Stomach (tissue), 8 donors: ENCODE measurements at regions not wholly inside any gene's neighbourhood (a gene's known extent, or its start where the extent isn't known, plus 50 kb on each side); places are given as distances from the start of the nearest gene placed in this dataset.

Source experiments
- DNase-seq, 2 donors: peaks; one replicate each; pipeline versions ENCODE4 v3.0.0 to v3.0.0-alpha.2; 2013 to 2019
- H3K27ac ChIP-seq, 5 donors: fragments of 200-600 bp in 4 of 5; sonication (generic) in 4 of 5; one replicate each; pipeline ENCODE4 v1.5.1; 2013 to 2019; ENCODE audit warnings: mild to moderate bottlenecking in 1 of 5, moderate library complexity in 1 of 5
- H3K27me3 ChIP-seq, 3 donors: fragments of 200-600 bp; sonication (generic); one replicate each; pipeline ENCODE4 v1.5.1; 2017 to 2019; ENCODE audit warnings: mixed run types in 1 of 3
- H3K36me3 ChIP-seq, 4 donors: fragments of 200-600 bp; sonication (generic); 1 replicate in 3 of 4; 2 replicates in 1 of 4; pipeline ENCODE4 v1.5.1; 2016 to 2019
- H3K4me1 ChIP-seq, 4 donors: fragments of 200-600 bp; sonication (generic); one replicate each; pipeline ENCODE4 v1.5.1; 2016 to 2019
- H3K4me3 ChIP-seq, 4 donors: fragments of 200-600 bp; sonication (generic) in 3 of 4; one replicate each; pipeline ENCODE4 v1.5.1; 2016 to 2019; ENCODE audit warnings: mild to moderate bottlenecking in 1 of 4
- H3K9me3 ChIP-seq, 4 donors: fragments of 200-600 bp; sonication (generic); one replicate each; pipeline ENCODE4 v1.5.1; 2016 to 2019
- EP300 ChIP-seq: sonication (generic); formaldehyde crosslinking; IDR thresholded peaks from one replicate; pipeline ENCODE4 v1.6.1; 2017; ENCODE audit warnings: antibody characterized with exemption
- POLR2A ChIP-seq, 4 donors: fragments of 450-650 bp; IDR thresholded peaks; one replicate each; pipeline ENCODE4 v1.6.1; 2016; ENCODE audit warnings: antibody characterized with exemption in 4 of 4, control low read depth in 2 of 4, mild to moderate bottlenecking in 1 of 4, moderate library complexity in 1 of 4
- POLR2AphosphoS5 ChIP-seq, 3 donors: sonication (generic); formaldehyde crosslinking; IDR thresholded peaks; one replicate each; pipeline ENCODE4 v1.6.1; 2016; ENCODE audit warnings: antibody characterized with exemption in 3 of 3
- WGBS, 5 donors: extraction: QIAGEN DNeasy Blood & Tissue Kit in 3 of 5; methylation state at CpG; one replicate each; pipeline versions ENCODE4 v1.1.5 to v1.1.7; 2013 to 2018; 5-methylcytosine and 5-hydroxymethylcytosine counted together
- intact Hi-C: fragments of 100-400 bp; cut with DNase I; formaldehyde crosslinking; loops from one replicate; pipeline ENCODE4 v1.15.1; 2023; ENCODE audit warnings: low total_unique reads
- TF ChIP-seq, protein P1 (sequence below), 7 experiments: fragments of 450-650 bp in 4 of 7; fragments of 200-600 bp in 3 of 7; sonication (generic) in 3 of 7; IDR thresholded peaks; one replicate each; pipeline ENCODE4 v1.5.1; 2016 to 2019; ENCODE audit warnings: antibody characterized with exemption in 7 of 7, control low read depth in 2 of 7, mild to moderate bottlenecking in 1 of 7
- donor health status: healthy with polysubstance abuse.
- donor health status: Bipolar disorder and iron deficiency.
- donor health status: healthy.

DNA sequence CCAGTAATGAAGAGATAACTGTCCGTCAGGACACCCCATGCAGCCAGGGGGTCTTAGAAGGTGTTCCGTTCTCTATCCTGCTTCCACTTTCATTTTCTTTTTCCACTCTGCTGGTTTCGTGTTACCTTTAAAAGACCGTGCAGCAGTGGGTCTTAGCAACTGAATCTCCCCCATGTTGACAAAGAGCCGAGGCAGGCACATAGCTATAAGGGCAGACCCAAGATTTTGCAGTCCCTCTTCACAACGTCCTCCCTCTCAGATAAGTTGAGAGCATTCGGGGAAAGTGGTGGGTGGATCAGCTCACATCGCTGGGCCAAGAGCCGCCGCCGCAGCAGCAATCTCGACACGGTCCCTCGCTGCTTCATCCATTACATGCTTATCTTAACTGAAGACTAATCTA, 355.5 kb downstream of the LMO4 start:
- H3K27me3 ChIP-seq = no peaks in the 10 kb centered on the region
- WGBS, 5 donors = 8 to 24% (median 18%) methylated on average over 14 of the region's 14 CpGs
- DNase-seq = peak; percentile 29 to 71
- intact Hi-C loops = no loop called here
- no peaks in the 10 kb centered on the region for H3K36me3 ChIP-seq
- H3K27ac ChIP-seq = peak overlapping the region; percentile 42 to 83 (median 79)
- H3K4me1 ChIP-seq = peaks cover 6 to 54% (median 27%) of the 10 kb centered on the region in 4 donors
- TF ChIP-seq POLR2AphosphoS5 (IDR thresholded peaks at IDR 0.05) (no peak), POLR2A (IDR thresholded peaks at IDR 0.05) (no peak), EP300 (no peak)
- TF ChIP-seq, protein P1, sequence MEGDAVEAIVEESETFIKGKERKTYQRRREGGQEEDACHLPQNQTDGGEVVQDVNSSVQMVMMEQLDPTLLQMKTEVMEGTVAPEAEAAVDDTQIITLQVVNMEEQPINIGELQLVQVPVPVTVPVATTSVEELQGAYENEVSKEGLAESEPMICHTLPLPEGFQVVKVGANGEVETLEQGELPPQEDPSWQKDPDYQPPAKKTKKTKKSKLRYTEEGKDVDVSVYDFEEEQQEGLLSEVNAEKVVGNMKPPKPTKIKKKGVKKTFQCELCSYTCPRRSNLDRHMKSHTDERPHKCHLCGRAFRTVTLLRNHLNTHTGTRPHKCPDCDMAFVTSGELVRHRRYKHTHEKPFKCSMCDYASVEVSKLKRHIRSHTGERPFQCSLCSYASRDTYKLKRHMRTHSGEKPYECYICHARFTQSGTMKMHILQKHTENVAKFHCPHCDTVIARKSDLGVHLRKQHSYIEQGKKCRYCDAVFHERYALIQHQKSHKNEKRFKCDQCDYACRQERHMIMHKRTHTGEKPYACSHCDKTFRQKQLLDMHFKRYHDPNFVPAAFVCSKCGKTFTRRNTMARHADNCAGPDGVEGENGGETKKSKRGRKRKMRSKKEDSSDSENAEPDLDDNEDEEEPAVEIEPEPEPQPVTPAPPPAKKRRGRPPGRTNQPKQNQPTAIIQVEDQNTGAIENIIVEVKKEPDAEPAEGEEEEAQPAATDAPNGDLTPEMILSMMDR (IDR thresholded peaks at IDR 0.05) = no peak
- peak overlapping the region; percentile 39 to 49 (median 47) for H3K4me3 ChIP-seq
- H3K9me3 ChIP-seq = no peaks in the 10 kb centered on the region

- H3K4me1 ChIP-seq = peaks cover 6 to 57% (median 28%) of the 10 kb centered on the region in 4 donors
- peak overlapping the region; percentile 39 to 49 (median 47) for H3K4me3 ChIP-seq
- intact Hi-C loops = no loop called here
- H3K9me3 ChIP-seq = no peaks in the 10 kb centered on the region
- no peaks in the 10 kb centered on the region for H3K27me3 ChIP-seq
- peak overlapping the region; percentile 65 to 83 (median 79) for H3K27ac ChIP-seq
- 8 to 30% (median 18%) methylated on average over 6 of the region's 6 CpGs for WGBS, 5 donors
- DNase-seq = peak in 1 of 2 donors; percentile 79
- H3K36me3 ChIP-seq = no peaks in the 10 kb centered on the region
- TF ChIP-seq, protein P1 (IDR thresholded peaks at IDR 0.05) = no peak
- peak in 1 of 3 donors; percentile 31 for TF ChIP-seq POLR2AphosphoS5 (IDR thresholded peaks at IDR 0.05)
Measured at GRCh38 chr1:87684713-87685205, 356.1 kb downstream of the LMO4 start.

DNA sequence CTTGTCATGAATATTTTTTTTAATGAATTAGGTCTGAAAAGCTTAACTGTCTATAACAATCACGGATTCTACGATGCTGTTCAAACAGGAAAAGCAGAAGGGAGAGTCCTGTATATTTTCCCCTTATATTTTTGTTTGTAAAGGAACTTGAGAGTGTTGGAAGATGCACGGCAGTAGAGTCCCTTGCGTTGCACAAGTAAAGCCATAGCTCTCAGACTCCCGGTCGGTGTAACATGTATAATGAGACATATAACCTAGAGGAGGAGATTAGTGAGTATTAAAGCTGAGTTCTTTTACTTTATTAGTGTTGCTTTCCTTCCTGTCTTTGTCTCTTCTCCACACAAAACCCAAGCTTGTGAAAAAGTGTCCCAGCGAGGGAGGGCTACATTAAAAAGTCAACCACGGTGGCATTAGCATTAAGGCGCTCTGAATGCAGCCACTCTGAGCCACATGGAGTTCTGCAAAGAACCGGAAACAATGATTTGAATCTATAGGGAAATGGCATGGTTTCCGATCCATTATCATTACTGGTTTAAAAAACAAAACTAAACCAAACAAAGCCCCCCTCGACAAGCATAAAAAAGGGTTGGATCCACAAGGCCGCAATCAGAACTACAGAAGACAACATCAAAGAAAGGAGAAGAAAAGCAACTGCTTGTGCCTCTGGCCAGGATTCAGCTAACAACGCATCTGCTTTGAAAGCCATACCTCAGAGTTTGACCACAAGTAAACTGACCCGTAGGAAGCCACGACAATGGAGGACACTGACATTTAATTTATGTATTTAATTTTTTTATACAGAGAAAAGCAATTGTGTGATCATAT, 356.8 kb downstream of the LMO4 start:
- peak overlapping the region; percentile 51 to 83 (median 79) for H3K27ac ChIP-seq
- intact Hi-C loops = no loop called here
- WGBS, 5 donors = 22 to 44% (median 26%) methylated on average over 16 of the region's 16 CpGs

DNA sequence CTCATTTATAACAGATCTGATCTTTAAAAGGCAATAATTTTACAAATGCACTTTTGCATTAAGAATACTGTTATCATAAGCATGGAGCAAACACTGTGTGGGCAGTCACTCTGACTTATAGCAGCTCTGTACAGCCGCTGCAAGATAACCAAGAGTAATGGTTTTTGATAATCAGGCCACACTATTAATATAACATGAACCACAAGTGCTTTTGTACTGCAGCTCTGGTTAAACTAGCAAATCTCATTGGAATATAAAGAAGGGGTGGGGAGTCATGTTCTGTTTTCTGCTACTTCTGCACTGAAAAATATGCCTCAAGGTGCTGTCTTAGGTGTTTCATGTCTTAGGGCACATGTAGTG, 357.4 kb downstream of the LMO4 start:
- TF ChIP-seq POLR2A (IDR thresholded peaks at IDR 0.05) (no peak), POLR2AphosphoS5 (IDR thresholded peaks at IDR 0.05) (no peak), EP300 (no peak)
- TF ChIP-seq, protein P1 (IDR thresholded peaks at IDR 0.05) = no peak
- WGBS, 5 donors = 24 to 63% (median 30%) methylated on average over 1 of the region's 1 CpG
- intact Hi-C loops = no loop called here
- Histone ChIP-seq H3K36me3 (no peaks in the 10 kb centered on the region), H3K9me3 (no peaks in the 10 kb centered on the region), H3K4me1 (peaks cover 6 to 62% (median 28%) of the 10 kb centered on the region in 4 donors), H3K4me3 (no peak overlapping the region), H3K27me3 (no peaks in the 10 kb centered on the region), H3K27ac (peak overlapping the region in 4 of 5 donors; percentile 41 to 83 (median 80))
- peak in 1 of 2 donors; percentile 39 for DNase-seq

More for the DNA sequence above, 356.8 kb downstream of the LMO4 start:
- H3K4me1 ChIP-seq = peaks cover 6 to 62% (median 28%) of the 10 kb centered on the region in 4 donors
- H3K9me3 ChIP-seq = no peaks in the 10 kb centered on the region
- H3K27me3 ChIP-seq = no peaks in the 10 kb centered on the region
- DNase-seq = peak in 1 of 2 donors; percentile 49
- TF ChIP-seq EP300 (no peak), POLR2AphosphoS5 (IDR thresholded peaks at IDR 0.05) (no peak), POLR2A (IDR thresholded peaks at IDR 0.05) (no peak)
- TF ChIP-seq, protein P1 (IDR thresholded peaks at IDR 0.05) = no peak
- no peaks in the 10 kb centered on the region for H3K36me3 ChIP-seq
- peak overlapping the region in 2 of 4 donors; percentile 39 to 46 for H3K4me3 ChIP-seq
